ENCODE measurements at regions not wholly inside any gene's neighbourhood (a gene's known extent, or its start where the extent isn't known, plus 50 kb on each side); places are given as distances from the start of the nearest gene placed in this dataset.
"Not testable (repeated sequence)": the region's sequence is repeated elsewhere in the genome, so short reads cannot be mapped to it uniquely, and the experiment has no call there.

DNA sequence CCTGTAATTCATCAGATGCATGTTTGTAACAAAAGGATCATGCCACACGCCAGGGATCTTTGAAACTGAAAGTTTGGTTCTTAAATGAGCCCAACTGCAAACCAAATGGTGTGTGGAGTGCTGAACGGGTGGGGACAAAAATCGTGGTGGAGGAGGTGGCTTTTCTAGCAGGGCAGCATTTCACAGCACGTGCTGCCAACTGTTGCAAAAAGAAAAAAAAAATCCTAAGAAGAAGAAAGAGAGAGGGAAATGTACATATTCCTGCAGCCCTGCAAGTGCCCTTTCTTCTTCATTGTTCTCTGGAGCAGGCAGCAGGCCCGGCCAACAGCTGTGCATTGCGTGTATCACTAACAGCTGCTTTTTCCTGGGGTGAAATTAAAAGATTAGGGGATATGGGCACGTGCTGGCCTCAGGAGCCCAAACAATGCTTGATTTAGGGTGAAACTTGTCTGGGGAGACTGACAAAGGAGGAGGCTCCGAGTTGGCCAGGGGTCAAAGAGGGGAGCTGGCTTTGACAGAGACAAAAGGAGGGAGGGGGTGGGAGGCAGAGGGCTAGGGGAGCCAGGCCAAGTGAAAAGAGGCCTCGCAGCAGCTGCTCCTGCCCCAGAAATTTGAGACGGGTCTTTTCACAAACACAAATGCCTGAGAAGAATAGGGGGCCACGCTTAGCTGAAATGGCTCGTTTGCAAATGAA lies 73.0 kb downstream of the GADD45G start:
- no peak for TF ChIP-seq CTCF (IDR thresholded peaks at IDR 0.05; ENCODE audit: low read depth, low read length)
- no peak overlapping the region for H3K4me3 ChIP-seq (replicated peaks in 1 of 2; ENCODE audit: low read depth in 2 of 2, low read length in 2 of 2)
- no peak for DNase-seq (ENCODE audit: low read depth in 2 of 2)

GRCh38 chr9:89678396-89679015 lies 73.7 kb downstream of the GADD45G start:
- no peak for DNase-seq (ENCODE audit: low read depth in 2 of 2)
- no peak for TF ChIP-seq CTCF (IDR thresholded peaks at IDR 0.05; ENCODE audit: low read depth, low read length)
- H3K4me3 ChIP-seq (replicated peaks in 1 of 2; ENCODE audit: low read depth in 2 of 2, low read length in 2 of 2): no peak overlapping the region

DNA sequence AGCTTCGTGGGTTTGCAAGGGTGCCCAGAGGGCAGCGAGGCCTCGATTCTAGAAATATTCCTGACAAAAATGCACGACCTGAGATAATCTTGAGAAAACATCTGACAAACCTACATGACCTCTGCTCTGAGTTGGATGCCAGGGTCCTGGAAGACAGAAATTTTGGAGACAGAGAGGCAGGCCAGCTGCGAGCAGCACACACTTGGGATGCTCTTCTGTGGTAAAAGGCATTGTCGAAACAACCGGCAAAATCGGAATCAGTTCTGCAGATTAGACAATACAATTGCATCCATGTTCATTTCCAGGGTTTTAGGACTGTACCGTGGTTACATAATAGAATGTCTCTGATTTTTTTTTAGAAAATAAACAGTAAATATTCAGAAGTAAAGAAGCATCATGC lies 74.2 kb downstream of the GADD45G start:
- no peak for DNase-seq (ENCODE audit: low read depth in 2 of 2)
- TF ChIP-seq CTCF (IDR thresholded peaks at IDR 0.05; ENCODE audit: low read depth, low read length): no peak

DNA sequence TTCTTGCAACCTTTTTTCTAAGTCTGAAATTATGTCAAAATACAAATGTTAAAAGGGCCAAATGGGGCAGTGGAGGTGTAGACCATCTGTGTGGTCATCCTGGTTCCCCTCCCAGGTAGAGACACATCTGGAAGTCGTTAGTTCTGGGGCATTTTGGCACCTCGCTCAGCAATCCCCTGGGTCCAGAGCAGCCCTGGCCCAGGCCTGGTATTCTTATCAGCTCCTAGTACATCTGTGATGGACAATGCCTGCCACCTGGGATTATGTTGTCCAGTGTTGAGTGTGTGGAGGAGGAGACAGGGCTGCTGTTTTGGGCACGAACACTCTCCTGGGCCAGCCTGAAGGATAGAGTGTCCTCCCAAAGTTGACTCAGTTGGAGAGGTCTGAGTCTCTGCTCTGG lies 74.8 kb downstream of the GADD45G start:
- TF ChIP-seq CTCF (IDR thresholded peaks at IDR 0.05; ENCODE audit: low read depth, low read length): no peak
- DNase-seq (ENCODE audit: low read depth in 2 of 2): no peak
- no peak overlapping the region for H3K4me3 ChIP-seq (replicated peaks in 1 of 2; ENCODE audit: low read depth in 2 of 2, low read length in 2 of 2)

More for the DNA sequence above, 74.2 kb downstream of the GADD45G start:
- no peak overlapping the region for H3K4me3 ChIP-seq (replicated peaks in 1 of 2; ENCODE audit: low read depth in 2 of 2, low read length in 2 of 2)

- DNase-seq (ENCODE audit: low read depth in 2 of 2): no peak
- no peak for TF ChIP-seq CTCF (IDR thresholded peaks at IDR 0.05; ENCODE audit: low read depth, low read length)
Observed at GRCh38 chr9:89680547-89681467, 76.0 kb downstream of the GADD45G start.

DNA sequence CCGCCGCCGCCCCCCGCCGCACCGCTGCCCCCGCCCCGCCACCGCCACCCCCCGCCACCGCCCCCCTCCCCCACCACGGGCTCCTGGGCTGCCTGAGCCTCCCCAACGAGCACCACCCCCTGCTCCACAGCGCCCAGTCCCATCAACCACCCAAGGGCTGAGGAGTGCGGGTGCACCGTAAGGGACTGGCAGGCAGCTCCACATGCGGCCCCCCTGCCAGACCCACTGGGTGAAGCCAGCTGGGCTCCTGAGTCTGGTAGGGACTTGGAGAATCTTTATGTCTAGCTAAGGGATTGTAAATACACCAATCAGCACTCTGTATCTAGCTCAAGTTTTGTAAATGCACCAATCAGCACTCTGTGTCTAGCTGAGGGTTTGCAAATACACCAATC lies 76.7 kb downstream of the GADD45G start:
- not testable (repeated sequence) for H3K4me3 ChIP-seq (replicated peaks in 1 of 2; ENCODE audit: low read depth in 2 of 2, low read length in 2 of 2); DNase-seq (ENCODE audit: low read depth in 2 of 2)

More at GRCh38 chr9:89680547-89681467, 76.0 kb downstream of the GADD45G start:
- H3K4me3 ChIP-seq (replicated peaks in 1 of 2; ENCODE audit: low read depth in 2 of 2, low read length in 2 of 2): no peak overlapping the region

- H3K4me3 ChIP-seq (replicated peaks in 1 of 2; ENCODE audit: low read depth in 2 of 2, low read length in 2 of 2): no peak overlapping the region
- DNase-seq (ENCODE audit: low read depth in 2 of 2): no peak
- no peak for TF ChIP-seq CTCF (IDR thresholded peaks at IDR 0.05; ENCODE audit: low read depth, low read length)
Observed at GRCh38 chr9:89683626-89684025, 78.8 kb downstream of the GADD45G start.
